GM12878 (cell line): ENCODE measurements at regions not wholly inside any gene's neighbourhood (a gene's known extent, or its start where the extent isn't known, plus 50 kb on each side); places are given as distances from the start of the nearest gene placed in this dataset.

Experiments
- ATF7 ChIP-seq: fragments of 450-650 bp; IDR thresholded peaks from 2 replicates; pipeline ENCODE4 v1.6.1; 2016; ENCODE audit warnings: low read depth, mild to moderate bottlenecking
- BCL11A ChIP-seq: IDR thresholded peaks from 2 replicates; pipeline ENCODE4 v1.6.1; 2011; ENCODE audit warnings: low read depth, low read length
- BHLHE40 ChIP-seq, 2 experiments: fragments of 450-650 bp in 1 of 2; IDR thresholded peaks; 2 replicates each; pipeline ENCODE4 v1.6.1; 2011 to 2017; ENCODE audit warnings: low read depth in 2 of 2, borderline replicate concordance in 1 of 2, improper control_type of control experiment in 1 of 2, low read length in 1 of 2, mild to moderate bottlenecking in 1 of 2
- BMI1 ChIP-seq: fragments of 450-650 bp; IDR thresholded peaks from 2 replicates; pipeline ENCODE4 v1.6.1; 2016; ENCODE audit warnings: mild to moderate bottlenecking, moderate library complexity, borderline replicate concordance
- BRCA1 ChIP-seq: IDR thresholded peaks from 2 replicates; pipeline ENCODE4 v1.6.1; 2011; ENCODE audit warnings: low read depth, low read length, improper control_type of control experiment
- EED ChIP-seq: sonication (generic); IDR thresholded peaks from 2 replicates; pipeline ENCODE4 v1.6.1; 2016; ENCODE audit warnings: antibody characterized with exemption, low read depth
- IRF4 ChIP-seq: IDR thresholded peaks from 2 replicates; pipeline ENCODE4 v1.6.1; 2011; ENCODE audit warnings: low read depth, low read length
- MEF2A ChIP-seq: IDR thresholded peaks from 2 replicates; pipeline ENCODE4 v1.6.1; 2011; ENCODE audit warnings: low read depth, mild to moderate bottlenecking, low read length, moderate library complexity; ENCODE audit not compliant: insufficient read depth
- SP1 ChIP-seq: IDR thresholded peaks from one replicate; pipeline ENCODE4 v1.6.1; 2011; ENCODE audit warnings: low read depth, low read length
- SREBF2 ChIP-seq: IDR thresholded peaks from 2 replicates; pipeline ENCODE4 v1.6.1; 2012; ENCODE audit warnings: mild to moderate bottlenecking, low read length
- TBL1XR1 ChIP-seq: IDR thresholded peaks from 2 replicates; pipeline ENCODE4 v1.6.1; 2012; ENCODE audit warnings: low read depth, low read length, improper control_type of control experiment
- TCF3 ChIP-seq: IDR thresholded peaks from 2 replicates; pipeline ENCODE4 v1.6.1; 2012; ENCODE audit warnings: low read depth, mild to moderate bottlenecking, low read length, borderline replicate concordance; ENCODE audit not compliant: insufficient read depth
- ZBTB4 ChIP-seq: fragments of 450-650 bp; formaldehyde crosslinking; IDR thresholded peaks from 2 replicates; pipeline ENCODE4 v1.4.0; 2022; ENCODE audit warnings: mild to moderate bottlenecking, moderate library complexity
- ZNF207 ChIP-seq: fragments of 450-650 bp; IDR thresholded peaks from 2 replicates; pipeline ENCODE4 v1.6.1; 2014; ENCODE audit warnings: antibody characterized with exemption, mild to moderate bottlenecking, borderline replicate concordance
- ZNF24 ChIP-seq: fragments of 450-650 bp; IDR thresholded peaks from 2 replicates; pipeline ENCODE4 v1.6.1; 2017; ENCODE audit warnings: antibody characterized with exemption, mild to moderate bottlenecking
- ZZZ3 ChIP-seq: IDR thresholded peaks from 2 replicates; pipeline ENCODE4 v1.6.1; 2011; ENCODE audit warnings: low read depth; ENCODE audit not compliant: control insufficient read depth, insufficient read length
- TF ChIP-seq, protein P1 (sequence below): fragments of 150-350 bp; IDR thresholded peaks from 2 replicates; pipeline ENCODE4 v1.6.1; 2014; ENCODE audit warnings: mild to moderate bottlenecking, low read depth, low read length
- TF ChIP-seq, protein P2 (sequence below): fragments of 450-650 bp; formaldehyde crosslinking; IDR thresholded peaks from 2 replicates; pipeline ENCODE4 v1.5.0; 2022; ENCODE audit warnings: mild to moderate bottlenecking, missing genetic modification characterization

DNA sequence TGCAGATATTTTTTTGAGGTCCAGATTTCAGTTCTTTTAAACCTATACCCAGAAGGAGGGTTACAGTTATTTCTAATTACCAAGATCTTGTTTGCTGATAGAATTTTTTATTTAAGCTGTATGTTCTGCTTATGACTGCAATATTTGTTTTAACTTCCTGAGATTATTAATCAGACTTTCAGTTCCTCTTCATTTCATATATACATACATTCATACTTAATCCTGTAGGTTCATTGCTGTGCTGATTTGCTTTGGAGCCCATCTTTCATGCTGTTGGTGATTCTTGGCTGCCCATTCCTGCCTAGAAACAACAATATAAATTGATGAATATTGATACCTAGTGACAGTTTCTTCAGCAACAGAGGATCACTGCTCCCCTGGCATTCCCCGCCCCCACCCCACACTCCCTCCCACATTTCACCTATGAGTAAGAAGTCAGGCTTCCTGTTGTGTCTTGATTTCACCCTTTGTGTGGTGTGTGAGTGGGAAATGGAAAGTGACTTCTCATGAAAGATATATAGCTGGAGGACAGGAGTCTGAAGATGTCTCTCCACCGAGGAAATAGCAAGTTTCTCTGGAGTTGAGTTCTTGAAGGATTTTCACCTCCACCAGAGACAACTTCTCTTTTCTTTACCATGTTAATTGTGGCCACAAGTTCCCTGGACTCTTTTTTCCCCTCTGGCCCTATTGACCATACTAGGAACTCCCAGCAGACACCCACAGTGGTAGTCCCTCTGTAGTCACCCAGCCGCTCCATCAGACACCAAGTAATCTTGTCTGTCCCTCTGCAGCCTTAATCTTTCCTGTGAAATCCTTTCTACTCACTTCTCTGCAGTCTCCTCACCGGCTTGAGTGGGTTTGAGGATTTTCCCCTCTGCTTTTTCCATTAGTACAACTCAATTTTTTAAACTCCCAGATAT lies 118.4 kb downstream of the ASB9 start (continued):
- TF ChIP-seq ZBTB4 (CRISPR knock-in tag) (no peak), BRCA1 (no peak), TCF3 (no peak), SREBF2 (no peak), ATF7 (peak; percentile 39; the same call in 1 of the 2 replicates), MEF2A (no peak), BCL11A (peak; percentile 2; the same call in 1 of the 2 replicates), BMI1 (no peak), TBL1XR1 (no peak), ZNF24 (no peak), IRF4 (no peak), ZNF207 (no peak), EED (no peak), ZZZ3 (no peak), BHLHE40 (IDR thresholded peaks at IDR 0.05; ENCODE audit: borderline replicate concordance in 1 of 2, low read depth in 2 of 2, low read length in 1 of 2) (0 out of 4 replicates have a peak, but pooled peaks of 1 of the 2 experiments have one; percentile 22), SP1 (no peak)
- TF ChIP-seq, protein P1, sequence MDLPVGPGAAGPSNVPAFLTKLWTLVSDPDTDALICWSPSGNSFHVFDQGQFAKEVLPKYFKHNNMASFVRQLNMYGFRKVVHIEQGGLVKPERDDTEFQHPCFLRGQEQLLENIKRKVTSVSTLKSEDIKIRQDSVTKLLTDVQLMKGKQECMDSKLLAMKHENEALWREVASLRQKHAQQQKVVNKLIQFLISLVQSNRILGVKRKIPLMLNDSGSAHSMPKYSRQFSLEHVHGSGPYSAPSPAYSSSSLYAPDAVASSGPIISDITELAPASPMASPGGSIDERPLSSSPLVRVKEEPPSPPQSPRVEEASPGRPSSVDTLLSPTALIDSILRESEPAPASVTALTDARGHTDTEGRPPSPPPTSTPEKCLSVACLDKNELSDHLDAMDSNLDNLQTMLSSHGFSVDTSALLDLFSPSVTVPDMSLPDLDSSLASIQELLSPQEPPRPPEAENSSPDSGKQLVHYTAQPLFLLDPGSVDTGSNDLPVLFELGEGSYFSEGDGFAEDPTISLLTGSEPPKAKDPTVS = no peak
- TF ChIP-seq, protein P2, sequence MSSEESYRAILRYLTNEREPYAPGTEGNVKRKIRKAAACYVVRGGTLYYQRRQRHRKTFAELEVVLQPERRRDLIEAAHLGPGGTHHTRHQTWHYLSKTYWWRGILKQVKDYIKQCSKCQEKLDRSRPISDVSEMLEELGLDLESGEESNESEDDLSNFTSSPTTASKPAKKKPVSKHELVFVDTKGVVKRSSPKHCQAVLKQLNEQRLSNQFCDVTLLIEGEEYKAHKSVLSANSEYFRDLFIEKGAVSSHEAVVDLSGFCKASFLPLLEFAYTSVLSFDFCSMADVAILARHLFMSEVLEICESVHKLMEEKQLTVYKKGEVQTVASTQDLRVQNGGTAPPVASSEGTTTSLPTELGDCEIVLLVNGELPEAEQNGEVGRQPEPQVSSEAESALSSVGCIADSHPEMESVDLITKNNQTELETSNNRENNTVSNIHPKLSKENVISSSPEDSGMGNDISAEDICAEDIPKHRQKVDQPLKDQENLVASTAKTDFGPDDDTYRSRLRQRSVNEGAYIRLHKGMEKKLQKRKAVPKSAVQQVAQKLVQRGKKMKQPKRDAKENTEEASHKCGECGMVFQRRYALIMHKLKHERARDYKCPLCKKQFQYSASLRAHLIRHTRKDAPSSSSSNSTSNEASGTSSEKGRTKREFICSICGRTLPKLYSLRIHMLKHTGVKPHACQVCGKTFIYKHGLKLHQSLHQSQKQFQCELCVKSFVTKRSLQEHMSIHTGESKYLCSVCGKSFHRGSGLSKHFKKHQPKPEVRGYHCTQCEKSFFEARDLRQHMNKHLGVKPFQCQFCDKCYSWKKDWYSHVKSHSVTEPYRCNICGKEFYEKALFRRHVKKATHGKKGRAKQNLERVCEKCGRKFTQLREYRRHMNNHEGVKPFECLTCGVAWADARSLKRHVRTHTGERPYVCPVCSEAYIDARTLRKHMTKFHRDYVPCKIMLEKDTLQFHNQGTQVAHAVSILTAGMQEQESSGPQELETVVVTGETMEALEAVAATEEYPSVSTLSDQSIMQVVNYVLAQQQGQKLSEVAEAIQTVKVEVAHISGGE (CRISPR knock-in tag) = no peak
